Right hindlimb (tissue), 1 donor: ENCODE measurements at regions not wholly inside any gene's neighbourhood (a gene's known extent, or its start where the extent isn't known, plus 50 kb on each side); places are given as distances from the start of the nearest gene placed in this dataset.

ENCODE experiments used
- DNase-seq: peaks from one replicate; pipeline ENCODE4 v3.0.0-alpha.2; 2018

DNA sequence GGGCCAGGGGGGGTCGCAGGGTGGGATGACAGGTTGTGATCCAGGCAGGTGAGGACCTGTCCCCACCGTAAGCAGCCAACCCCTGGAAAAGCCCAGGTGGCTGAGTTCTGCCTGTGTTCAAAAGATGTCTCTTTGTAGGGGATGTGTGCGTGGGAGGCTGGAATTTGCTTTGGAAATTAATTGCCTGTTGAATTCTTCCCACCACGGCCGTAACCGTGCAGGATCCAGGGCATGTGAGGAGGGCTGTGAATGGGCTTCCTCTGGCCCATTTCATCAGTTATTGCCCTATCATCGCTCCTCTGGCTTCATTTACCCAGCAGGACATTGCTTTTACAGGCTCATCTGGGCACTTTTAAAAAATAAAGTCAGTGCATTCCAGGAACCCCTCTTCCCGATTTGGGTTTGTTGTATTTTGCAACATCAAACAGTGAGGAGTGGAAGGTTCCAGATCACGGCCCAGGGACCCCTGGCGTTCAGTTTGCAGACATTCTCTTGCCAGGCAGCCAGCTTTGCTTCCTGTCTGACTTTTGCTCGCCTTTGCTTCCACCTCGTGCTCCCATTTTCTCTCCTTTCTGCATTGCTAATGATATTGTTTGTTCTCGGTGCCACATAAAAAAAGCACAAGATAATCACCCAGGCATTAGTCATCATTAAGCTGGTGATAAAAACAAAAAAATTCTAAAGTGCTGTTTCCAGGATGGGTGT lies 1306.6 kb downstream of the BRD1 start:
- no peak for DNase-seq

DNA sequence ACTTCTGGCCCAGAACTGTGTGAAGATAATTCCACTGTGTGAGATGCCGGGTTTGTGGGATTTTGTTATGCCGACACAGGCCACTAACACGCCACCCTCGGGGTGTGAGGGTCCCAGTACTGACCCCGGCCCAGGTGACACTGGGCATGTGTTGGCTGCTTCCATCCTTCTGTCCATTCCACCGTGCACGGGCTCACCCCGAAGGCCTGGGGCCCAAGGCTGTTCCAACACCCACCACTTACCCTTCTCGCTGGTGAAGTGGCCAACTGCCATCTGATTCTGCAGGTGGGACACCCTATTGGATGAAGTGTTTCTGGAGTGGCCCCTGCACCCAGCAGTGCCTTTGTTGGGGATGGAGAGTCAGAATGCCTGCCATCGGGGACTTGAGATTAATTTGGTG lies 1307.5 kb downstream of the BRD1 start:
- DNase-seq: no peak

DNA sequence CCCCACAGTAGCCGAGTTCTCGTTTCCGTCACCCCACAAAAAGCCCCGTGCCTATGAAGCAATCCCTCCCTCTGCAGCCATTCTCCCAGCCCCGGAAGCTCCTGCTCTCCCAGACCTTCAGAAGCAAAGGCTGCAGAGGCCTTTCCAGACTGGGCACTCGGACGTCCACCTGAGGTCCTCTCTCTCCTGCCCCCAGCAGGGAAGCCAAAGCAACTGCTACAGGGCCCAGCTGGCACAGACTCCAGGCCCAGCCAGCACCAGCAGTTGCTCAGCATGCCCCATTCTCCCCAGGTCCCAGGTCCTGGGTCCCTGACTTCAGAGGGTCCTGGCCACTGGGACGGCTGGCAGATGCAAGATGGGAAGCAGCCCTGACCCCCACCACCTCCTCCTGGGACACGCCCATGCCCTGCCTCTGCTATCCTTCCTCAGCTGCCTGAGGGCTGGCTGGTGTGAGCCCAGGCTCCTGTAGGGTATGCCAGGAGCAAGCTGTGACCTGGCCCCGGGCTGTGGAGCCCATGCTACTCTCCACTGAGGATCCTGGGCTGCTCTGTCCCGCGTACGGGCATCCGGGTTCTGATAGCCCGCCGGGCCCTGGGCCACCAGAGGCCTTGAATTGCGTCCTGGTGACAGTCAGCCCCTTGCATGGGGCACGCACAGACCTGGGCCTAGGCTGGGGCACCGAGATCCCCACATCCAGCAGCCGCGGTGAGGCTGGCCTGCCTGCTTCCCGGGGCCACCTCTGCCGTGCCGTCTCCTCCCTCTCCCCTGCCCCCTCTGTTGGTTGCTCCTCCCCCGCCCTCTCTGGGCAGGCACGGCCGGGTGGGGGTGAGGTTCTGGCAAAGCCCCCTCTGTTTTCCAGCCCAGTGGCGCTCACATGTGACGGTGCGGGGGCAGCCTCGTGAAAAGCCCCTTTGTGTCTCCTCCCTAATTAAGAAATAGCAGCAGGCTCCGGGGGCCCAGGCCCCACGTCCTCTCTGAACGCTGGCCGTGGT lies 1310.3 kb downstream of the BRD1 start:
- peak; percentile 65 for DNase-seq

DNA sequence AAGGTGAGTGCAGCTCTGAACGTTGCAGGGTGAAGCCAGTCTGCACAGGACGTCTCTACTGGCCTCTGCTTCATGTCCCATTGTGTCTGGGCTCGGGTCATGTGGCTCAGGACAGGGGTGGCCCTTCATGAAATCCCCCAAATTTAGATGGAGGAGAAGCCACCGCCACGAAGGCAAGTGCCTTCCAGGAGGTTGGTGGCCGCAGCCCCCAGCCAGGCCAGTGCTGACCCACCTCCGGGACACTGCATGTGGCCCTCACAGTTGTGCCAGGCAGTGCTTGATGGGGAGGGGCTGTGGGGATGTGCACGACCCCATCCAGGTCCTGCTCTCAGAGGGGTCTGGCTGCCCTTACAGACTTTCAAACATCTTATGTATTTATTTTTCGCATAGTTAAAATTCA lies 1311.1 kb downstream of the BRD1 start:
- DNase-seq: no peak

DNA sequence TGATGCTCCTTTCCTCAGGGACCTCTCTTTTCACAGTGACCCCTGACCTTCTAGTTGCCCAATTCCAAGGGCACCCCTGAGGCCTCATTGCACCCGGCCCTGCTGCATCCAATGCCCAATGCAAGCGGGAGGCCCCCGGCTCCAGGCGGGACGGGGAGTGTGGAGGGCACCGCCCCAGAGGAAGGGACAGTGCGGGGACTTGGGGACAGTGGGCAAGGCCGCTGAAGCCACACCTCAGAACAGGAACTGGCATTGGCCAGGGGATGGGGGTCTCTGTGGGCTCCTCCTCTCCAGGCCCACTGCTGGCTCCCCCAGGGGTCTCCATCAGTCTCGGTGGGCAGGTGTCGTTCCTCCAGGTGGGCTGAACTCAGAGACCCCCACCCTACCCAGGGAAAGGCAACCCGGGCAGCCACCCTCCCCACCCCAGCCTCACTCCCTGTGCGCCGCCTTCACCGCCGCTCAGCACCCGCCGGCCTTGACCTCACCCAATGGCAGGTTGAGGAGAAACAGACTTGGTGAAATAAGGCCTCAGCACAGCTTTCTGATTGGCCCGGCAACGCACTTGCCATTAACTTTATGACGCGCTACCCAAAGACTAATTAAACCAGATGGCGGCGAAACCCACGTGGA lies 1312.0 kb downstream of the BRD1 start:
- no peak for DNase-seq

DNA sequence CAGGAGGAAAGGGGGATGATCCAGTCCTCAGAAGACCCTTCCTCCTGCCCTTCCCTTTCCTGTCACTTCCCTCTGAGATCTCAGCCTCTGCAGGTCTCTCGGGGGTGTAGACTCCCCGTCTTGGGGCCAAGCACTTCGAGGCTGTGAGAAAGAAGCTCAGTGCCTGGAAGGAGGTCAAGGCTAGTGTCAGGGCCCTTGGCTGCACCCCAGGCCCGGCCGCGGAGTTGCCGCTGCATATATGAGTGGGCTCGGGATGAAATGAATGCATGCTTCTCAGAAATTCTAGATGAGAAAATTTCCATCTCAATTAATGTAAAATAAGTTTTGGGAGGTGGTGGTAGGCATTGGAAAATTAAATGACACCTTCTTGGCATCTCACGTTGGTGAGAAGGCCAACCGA lies 1313.7 kb downstream of the BRD1 start:
- DNase-seq: no peak

DNA sequence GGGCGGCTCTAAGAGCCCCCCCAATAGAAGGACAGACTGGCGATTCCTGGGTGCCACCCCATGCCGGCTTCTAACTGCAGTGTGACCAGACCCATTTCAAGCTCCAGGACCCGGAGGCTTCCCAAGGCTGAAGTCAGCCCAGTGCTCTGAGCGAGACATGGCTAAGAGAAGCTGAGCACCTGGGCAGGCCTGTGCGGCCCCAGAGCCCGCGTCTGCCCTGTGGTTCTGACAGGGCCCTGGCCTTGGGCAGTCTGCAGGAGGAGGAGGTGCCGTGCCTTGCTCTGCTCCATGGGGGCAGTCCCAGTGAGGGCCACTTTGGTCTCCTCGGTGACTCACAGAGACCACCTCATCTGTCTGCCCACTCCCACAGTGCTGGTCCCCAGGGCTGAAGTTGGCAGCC lies 1314.2 kb downstream of the BRD1 start:
- DNase-seq: no peak

DNA sequence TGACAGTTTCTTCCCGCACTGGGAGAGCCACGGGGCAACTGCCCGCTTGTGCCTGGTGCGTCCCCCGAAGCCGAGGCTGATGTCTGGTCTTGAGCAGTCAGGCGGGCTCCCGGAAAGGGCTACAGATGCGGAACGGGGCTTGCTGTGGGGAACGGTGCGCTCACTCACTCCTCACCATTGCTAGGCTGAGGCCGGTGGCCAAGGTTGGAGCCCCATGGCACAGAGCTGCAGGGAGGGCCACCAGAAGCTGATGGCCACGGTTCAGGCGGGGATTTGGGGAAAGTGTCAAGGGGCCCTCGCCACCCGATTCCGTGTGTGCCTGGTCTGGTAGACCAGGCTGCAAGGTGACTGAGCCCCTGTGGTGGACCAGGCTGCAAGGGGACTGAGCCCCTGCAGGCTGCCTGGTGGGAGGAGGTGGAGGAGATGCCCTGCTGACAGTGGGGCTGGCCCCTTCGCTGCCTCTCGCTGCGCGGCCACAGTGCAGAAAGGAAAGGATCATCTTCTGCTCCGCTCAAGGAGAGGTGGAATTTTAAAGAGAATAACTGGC lies 1315.8 kb downstream of the BRD1 start:
- DNase-seq: no peak

DNA sequence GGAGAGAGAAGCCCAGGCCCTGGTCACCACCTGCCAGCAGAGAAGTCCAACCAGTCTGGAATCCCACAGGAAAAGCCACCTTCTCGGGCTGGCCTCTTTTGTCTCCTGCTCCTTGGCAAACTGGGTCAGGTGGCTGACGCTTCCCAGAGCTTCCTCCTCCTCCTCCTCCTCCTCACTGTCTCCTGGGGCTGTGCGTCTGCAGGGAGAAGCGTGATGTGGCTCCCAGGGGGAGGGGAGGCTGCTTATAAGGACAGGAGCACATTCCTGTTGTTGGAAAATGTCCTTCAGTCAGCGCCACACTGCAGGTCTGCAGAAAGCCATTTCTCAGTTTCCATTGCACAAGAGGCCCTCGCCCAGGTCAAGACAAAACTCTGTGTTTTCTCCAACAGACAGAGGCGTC lies 1316.5 kb downstream of the BRD1 start:
- no peak for DNase-seq

DNA sequence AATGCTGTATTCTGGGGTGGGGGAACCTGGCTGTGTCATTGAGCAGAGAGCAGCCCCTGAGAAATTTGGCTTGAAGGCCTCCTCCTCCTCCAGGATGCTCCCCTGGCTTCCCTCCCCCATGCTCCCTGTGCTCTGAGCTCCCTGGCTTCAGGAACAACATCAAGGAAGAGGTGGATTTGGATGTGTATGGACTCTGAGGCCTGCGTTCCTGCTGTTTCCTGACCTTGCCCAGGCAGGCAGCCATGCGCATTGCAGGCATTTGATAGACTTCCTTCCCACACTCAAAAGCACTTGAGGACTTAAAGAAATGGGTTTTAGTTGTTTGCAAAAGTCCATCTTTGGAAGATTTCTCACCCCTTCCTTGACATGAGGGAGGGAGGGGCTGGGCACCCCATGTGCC lies 1317.1 kb downstream of the BRD1 start:
- DNase-seq: no peak

DNA sequence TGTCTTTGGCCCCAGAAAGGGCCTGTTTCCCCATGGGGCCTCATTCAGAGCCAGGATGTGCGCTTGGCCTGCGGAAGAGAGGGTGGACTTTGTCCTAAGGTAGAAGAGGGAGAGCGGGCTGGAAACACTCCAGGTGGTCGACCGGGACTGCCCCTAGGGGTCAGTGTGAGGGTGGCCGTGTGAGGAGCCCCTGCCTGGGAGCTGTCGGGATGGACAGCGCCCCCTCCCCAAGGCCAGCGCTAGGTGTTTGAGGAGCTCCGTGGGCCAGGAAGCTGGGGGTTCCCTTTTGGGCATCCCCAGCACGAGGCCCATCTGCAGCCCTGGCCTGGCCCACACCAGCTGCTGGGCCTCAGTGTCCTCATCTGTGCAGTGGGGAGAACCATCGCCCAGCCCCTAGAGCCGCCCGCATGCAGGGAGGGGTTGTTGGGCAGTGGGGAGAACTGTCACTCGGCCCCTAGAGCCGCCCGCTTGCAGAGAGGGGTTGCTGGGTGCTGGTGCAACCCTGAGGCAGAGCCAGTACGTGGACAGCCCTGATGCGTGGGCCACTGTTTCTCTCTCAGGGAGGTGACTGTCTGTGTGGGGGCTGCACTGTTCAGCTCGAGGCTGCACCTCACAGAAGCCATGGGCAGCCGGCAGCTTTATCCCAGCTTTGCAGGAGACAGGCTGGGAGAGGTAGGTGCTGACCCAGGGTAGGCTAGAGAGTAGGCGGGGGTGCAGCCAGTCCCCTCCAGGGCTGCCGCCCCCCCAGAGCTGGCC lies 1319.9 kb downstream of the BRD1 start:
- no peak for DNase-seq

DNA sequence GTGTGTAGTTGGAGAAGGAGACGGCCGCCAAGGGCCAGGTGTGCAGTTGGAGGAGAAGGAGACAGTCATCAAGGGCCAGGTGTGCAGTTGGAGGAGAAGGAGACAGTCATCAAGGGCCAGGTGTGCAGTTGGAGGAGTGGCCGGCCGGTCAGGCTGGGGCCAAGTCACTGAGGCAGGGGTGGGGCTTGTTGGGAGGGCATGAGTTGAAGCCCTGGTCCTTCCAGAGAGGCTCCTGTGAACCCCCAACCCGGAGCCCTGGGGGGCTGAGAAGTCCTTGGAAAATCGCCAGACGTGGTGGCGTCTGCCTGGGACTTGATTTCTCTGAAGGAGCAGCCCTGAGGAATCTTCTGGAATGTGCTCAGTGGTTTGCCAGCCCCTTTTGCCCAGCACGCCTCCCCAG lies 1320.5 kb downstream of the BRD1 start:
- DNase-seq: no peak

DNA sequence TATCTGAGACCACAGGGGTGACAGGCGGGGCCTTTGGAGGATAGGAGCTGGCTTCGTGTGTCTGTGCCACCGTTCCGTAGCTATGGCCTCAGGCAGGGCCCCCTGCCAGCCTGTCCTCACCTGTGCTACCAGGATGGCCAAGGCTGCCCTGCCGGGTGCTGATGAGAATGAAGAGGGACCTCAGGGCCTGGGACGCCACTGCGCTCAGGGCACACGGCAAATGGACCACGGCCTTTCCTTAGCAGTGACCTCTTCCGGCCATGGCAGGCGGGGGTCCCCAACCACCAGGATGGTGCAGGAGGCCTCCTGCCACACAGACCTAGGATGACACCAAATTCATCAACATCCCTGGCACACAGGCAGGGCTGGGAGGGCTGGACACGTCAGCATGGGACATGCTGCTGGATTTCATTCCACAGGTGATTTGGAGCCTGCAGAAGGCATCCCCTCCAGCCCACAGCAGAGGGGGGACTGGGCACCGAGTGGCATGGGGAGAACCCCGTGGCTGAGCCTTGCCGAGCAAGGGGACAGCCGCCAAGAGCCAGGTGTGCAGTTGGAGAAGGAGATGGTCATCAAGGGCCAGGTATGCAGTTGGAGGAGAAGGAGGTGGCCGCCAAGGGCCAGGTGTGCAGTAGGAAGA lies 1321.0 kb downstream of the BRD1 start:
- DNase-seq: no peak

DNA sequence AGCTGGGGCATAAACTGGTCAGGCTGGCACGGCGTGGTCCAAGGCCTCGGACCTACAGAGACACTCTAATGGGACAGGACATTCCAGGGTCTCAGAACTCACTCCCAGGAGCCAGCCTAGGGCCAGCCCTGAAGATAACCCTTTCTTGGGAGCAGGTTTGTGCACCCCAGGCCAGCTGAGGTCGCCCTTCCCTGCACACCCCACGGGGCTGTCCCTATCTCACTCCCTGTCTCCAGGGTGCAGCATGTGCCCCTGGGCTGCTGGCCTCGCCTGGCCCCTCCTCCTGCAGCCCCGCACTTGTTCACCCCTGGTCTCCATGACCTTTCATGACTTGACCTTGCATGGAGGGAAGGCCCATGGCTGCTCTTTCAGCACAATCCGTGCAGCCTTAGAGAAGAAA lies 1321.8 kb downstream of the BRD1 start:
- no peak for DNase-seq

DNA sequence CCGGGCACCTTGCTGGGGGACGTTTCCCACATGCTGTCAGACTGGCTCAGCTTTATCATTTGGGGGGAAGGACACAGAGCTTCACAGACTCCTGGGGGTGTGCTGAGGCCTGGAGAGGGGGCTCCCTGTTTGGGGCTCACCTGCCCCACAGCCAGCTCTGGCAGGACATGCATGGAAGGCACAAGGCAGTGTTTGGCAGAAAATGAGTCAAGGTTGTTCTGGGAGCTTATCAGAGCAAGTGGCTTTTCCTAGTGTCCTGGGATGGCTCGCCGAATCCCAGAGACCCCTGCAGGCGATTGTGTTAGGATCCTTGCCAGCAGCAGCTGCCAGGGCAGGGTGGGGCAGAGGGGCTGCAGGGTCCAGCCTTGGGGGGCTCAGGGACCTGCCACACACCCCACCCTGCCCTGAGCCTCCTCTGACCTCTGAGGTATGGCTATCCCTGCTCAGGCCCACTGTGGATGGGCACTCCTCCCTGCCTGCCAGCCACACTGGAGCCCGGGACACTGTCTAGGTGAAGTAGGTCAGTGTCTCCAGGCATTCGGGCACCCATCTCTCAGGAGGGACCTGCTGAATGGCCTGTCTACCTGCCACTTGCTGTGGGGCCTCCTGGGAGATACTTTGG lies 1323.0 kb downstream of the BRD1 start:
- DNase-seq: no peak

DNA sequence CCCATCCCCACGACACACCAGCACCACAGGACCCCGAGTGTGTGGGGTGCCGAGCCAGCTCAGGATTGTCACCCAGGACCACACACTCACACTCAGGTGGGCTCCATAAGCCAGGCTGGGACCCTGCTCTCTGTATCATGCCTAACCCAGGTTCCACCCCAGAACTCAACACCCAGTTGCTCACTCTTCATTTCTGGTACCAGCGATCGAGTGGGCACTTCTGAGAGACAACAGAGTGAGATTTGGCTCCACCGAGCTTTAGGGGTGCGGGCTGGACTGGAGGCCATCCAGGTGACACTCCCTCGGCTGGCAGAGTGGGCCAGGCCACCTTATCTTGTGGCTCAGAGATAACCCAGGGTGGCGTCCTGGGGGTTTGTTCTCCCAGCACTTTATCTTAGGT lies 1323.8 kb downstream of the BRD1 start:
- no peak for DNase-seq

DNA sequence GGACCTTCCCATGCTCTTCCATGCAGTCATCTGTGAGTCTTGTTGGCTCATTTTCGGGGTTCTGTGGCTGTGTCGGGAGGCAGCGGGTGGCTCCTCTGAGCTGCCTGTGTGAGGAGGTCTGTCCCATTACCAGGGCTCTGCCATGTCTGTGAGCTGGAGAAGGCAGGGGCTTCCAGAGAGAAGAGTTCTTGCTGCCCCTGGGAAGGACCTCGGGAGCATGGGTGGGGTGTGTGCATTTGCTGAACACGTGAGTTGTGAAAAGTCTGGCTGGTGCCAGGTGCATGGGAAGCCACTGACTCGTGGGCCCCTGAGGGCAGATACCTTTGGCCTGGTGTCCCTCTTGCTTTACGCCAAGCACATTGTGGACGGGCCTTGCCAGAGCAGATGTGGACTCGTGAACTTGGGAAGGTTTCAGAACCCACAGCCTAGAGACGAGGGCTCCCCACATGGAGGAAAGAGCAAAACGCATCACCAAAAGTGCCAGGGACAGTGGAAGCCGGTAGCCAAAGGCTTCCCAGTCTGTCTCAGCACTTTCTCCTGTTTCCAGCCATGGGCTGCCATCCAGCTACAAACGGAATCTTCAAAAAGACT lies 1324.5 kb downstream of the BRD1 start:
- no peak for DNase-seq

DNA sequence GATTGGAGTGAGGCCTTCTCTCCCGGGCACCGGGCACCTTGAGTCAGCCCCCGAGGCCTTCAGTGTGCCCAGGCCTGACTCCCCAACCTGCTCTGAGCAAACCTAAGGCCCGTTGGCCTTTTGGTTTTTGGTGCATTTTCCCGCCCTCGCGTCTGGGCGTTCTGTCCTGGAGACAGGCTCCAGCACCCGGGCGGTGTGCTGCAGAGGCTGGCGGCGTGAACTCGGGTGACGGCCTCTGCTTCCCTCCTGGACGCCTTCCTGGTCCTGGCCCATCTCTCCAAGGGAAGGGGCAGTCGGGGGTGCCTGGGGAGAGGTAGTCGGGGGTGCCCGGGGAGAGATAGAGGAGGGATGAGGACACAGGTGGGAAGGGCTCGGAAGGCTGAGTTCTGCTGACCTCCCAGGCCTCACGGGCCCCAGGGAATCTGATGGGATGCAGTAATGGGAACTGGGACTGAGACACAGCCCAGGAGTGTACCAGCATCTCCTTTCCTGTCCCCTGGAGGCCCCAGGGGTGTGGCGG lies 1326.4 kb downstream of the BRD1 start:
- no peak for DNase-seq

DNA sequence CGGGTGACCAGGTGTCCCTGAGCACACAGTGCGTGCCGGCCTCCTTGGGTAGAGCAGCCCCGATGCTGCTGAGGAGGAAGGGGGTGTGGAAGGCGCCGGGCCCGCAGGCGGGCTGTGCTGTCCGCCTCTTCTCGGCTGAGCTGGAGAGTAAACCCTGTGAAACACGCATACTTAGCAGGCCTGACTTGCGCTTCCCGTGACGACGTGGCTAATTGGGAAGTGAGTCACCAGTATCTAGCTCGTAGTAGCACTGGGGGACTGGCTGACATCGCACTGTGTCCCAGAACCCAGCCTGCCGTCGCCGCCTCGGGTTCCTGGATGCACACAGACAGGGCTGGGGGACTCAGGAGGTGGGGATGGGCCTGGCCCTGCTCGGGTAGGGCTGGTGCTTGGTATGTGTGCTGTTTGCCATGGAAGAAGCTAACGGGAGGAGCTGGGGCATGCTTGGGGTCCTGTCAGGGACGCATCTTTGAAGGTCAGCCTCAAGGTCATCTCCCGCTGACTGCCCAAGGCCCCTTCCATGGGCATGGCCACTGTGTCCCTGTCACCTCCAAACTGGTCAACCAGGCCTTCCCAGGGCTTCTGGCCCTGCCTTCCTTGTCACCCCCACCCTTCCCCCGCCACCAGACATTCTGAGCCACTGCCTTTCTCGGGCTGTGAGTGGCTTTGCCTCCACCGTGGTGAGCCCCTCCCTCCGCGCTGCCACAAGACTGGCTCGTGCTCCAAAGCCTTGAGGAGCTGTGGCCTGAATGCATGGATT lies 1327.0 kb downstream of the BRD1 start:
- no peak for DNase-seq
